Adrenal gland (tissue), 5 donors: ENCODE measurements at regions not wholly inside any gene's neighbourhood (a gene's known extent, or its start where the extent isn't known, plus 50 kb on each side); places are given as distances from the start of the nearest gene placed in this dataset.

ENCODE experiments used
- CTCF ChIP-seq, 6 experiments: fragments of 450-650 bp in 4 of 6; fragments of 200-600 bp in 2 of 6; sonication (generic) in 1 of 6; IDR thresholded peaks; 1 replicate in 5 of 6; 2 replicates in 1 of 6; pipeline versions ENCODE4 v1.5.1 to v1.8.0; 2016 to 2021; ENCODE audit warnings: antibody characterized with exemption in 6 of 6, mild to moderate bottlenecking in 2 of 6, moderate library complexity in 1 of 6
- POLR2A ChIP-seq, 2 donors: fragments of 450-650 bp; IDR thresholded peaks; one replicate each; pipeline ENCODE4 v1.6.1; 2017; ENCODE audit warnings: antibody characterized with exemption in 2 of 2, mild to moderate bottlenecking in 2 of 2, moderate library complexity in 1 of 2
- donor health status: DM: no; HTN: no; CAD: no.

- TF ChIP-seq CTCF (IDR thresholded peaks at IDR 0.05), result no peak
- TF ChIP-seq POLR2A (IDR thresholded peaks at IDR 0.05), result no peak
Measured at GRCh38 chr3:99212969-99213368, 311.5 kb upstream of the DCBLD2 start.
